Activated CD4-positive, alpha-beta T cell treated with anti-CD3 and anti-CD28 coated beads for 36 hours (primary cell): ENCODE measurements at regions not wholly inside any gene's neighbourhood (a gene's known extent, or its start where the extent isn't known, plus 50 kb on each side); places are given as distances from the start of the nearest gene placed in this dataset.
A peak's percentile ranks its signal among the peaks of the same experiment; 100 is the strongest.

Source experiments
- ATAC-seq: fragments of 200-7000 bp; cut with Tn5 transposase; one replicate; pipeline ENCODE4 v1.10.0; 2021; ENCODE audit warnings: mild to moderate bottlenecking, moderate library complexity
- CTCF ChIA-PET: fragments of 350-600 bp; sonication (Branson Sonifier 250); formaldehyde crosslinking; loops from one replicate; lab custom pipeline; 2021; ENCODE audit warnings: antibody characterized with exemption; lab: Charles Lee
- POLR2A ChIA-PET: fragments of 350-600 bp; sonication (Branson Sonifier 250); formaldehyde crosslinking; loops from one replicate; lab custom pipeline; 2021; ENCODE audit warnings: antibody characterized with exemption, inconsistent platforms; lab: Charles Lee
- DNase-seq: peaks from one replicate; pipeline ENCODE4 v3.0.0-alpha.2; 2020
- H3K27ac Mint-ChIP-seq: one replicate; pipeline ENCODE4 v1.8.0; 2021; ENCODE audit warnings: mixed read lengths
- H3K27me3 Mint-ChIP-seq: one replicate; pipeline ENCODE4 v1.8.0; 2021; ENCODE audit warnings: mixed read lengths
- H3K36me3 Mint-ChIP-seq: one replicate; pipeline ENCODE4 v1.8.0; 2021; ENCODE audit warnings: low read depth, mixed read lengths
- H3K4me1 Mint-ChIP-seq: one replicate; pipeline ENCODE4 v1.8.0; 2021; ENCODE audit warnings: mixed read lengths
- H3K4me3 Mint-ChIP-seq: one replicate; pipeline ENCODE4 v1.8.0; 2021; ENCODE audit warnings: mild to moderate bottlenecking, moderate library complexity, mixed read lengths
- H3K9me3 Mint-ChIP-seq: one replicate; pipeline ENCODE4 v1.8.0; 2021; ENCODE audit warnings: low read depth, mixed read lengths
- intact Hi-C, 2 experiments: fragments of 100-400 bp; cut with DNase I in 1 of 2; cut with micrococcal nuclease in 1 of 2; formaldehyde crosslinking; loops; one replicate each; pipeline versions ENCODE4 v1.14.2 to v1.15.1; 2022 to 2024; cut with DNase I, micrococcal nuclease

- Mint-ChIP-seq H3K4me3 (no peak overlapping the region), H3K27me3 (no peaks in the 10 kb centered on the region), H3K27ac (no peak overlapping the region), H3K4me1 (no peaks in the 10 kb centered on the region), H3K9me3 (no peaks in the 10 kb centered on the region), H3K36me3 (no peaks in the 10 kb centered on the region)
- ChIA-PET POLR2A (interaction anchor here (0.6 kb wide), 1 partner anchor 88 kb away, joined by 3 read pairs; no protein-coding TSS in a partner anchor), CTCF (interaction anchor here (0.8 kb wide), 1 partner anchor 288 kb away, joined by 4 read pairs; no protein-coding TSS in a partner anchor)
- ATAC-seq (no peak), DNase-seq (no peak)
- intact Hi-C loops, result loop anchor here in 1 of 2 experiments (10.0 kb wide), 1 partner anchor 823 kb away; no protein-coding TSS in a partner anchor
Measured at GRCh38 chr14:38727731-38728130, 375.3 kb downstream of the SEC23A start.

GRCh38 chr14:38724621-38725020 lies 378.4 kb downstream of the SEC23A start:
- ATAC-seq (no peak), DNase-seq (no peak)
- Mint-ChIP-seq H3K27me3 (no peaks in the 10 kb centered on the region), H3K4me1 (no peaks in the 10 kb centered on the region), H3K27ac (no peak overlapping the region), H3K36me3 (no peaks in the 10 kb centered on the region), H3K9me3 (no peaks in the 10 kb centered on the region), H3K4me3 (no peak overlapping the region)
- intact Hi-C loops, result loop anchor here in 1 of 2 experiments (10.0 kb wide), 1 partner anchor 820 kb away; no protein-coding TSS in a partner anchor
- CTCF ChIA-PET, result interaction anchor here (1.6 kb wide), 1 partner anchor 291 kb away, joined by 5 read pairs; no protein-coding TSS in a partner anchor
- POLR2A ChIA-PET, result no interaction called here

GRCh38 chr14:38723959-38724358 lies 379.1 kb downstream of the SEC23A start:
- Mint-ChIP-seq H3K9me3 (no peaks in the 10 kb centered on the region), H3K4me1 (no peaks in the 10 kb centered on the region), H3K27ac (no peak overlapping the region), H3K27me3 (no peaks in the 10 kb centered on the region), H3K4me3 (no peak overlapping the region), H3K36me3 (no peaks in the 10 kb centered on the region)
- intact Hi-C loops, result loop anchor here (2.0 to 10.0 kb wide), 2 partner anchors 291 to 819 kb away; no protein-coding TSS in a partner anchor
- ChIA-PET CTCF (interaction anchor here (1.6 to 1.7 kb wide), 2 partner anchors 144 to 292 kb away, joined by 5 to 10 read pairs; no protein-coding TSS in a partner anchor), POLR2A (no interaction called here)
- ATAC-seq (no peak), DNase-seq (no peak)

GRCh38 chr14:38723277-38723676 lies 379.8 kb downstream of the SEC23A start:
- DNase-seq (no peak), ATAC-seq (no peak)
- H3K27me3 Mint-ChIP-seq, result no peaks in the 10 kb centered on the region
- ChIA-PET POLR2A (no interaction called here), CTCF (interaction anchor here (1.7 to 2.5 kb wide), 4 partner anchors 11 to 292 kb away, joined by 7 to 10 read pairs (median 9); no protein-coding TSS in a partner anchor)
- no peak overlapping the region for H3K4me3 Mint-ChIP-seq
- no peaks in the 10 kb centered on the region for H3K9me3 Mint-ChIP-seq
- no peaks in the 10 kb centered on the region for H3K36me3 Mint-ChIP-seq
- no peak overlapping the region for H3K27ac Mint-ChIP-seq
- no peaks in the 10 kb centered on the region for H3K4me1 Mint-ChIP-seq
- intact Hi-C loops, result loop anchor here (2.0 to 10.0 kb wide), 2 partner anchors 292 to 818 kb away; no protein-coding TSS in a partner anchor

- no peaks in the 10 kb centered on the region for H3K4me1 Mint-ChIP-seq
- ChIA-PET CTCF (interaction anchor here (0.5 to 2.5 kb wide), 9 partner anchors 9 to 294 kb away, joined by 3 to 10 read pairs (median 7); no protein-coding TSS in a partner anchor), POLR2A (no interaction called here)
- H3K27me3 Mint-ChIP-seq, result no peaks in the 10 kb centered on the region
- ATAC-seq, result peak; percentile 51
- no peak overlapping the region for H3K4me3 Mint-ChIP-seq
- H3K27ac Mint-ChIP-seq, result no peak overlapping the region
- no peaks in the 10 kb centered on the region for H3K9me3 Mint-ChIP-seq
- peak; percentile 61 for DNase-seq
- no peaks in the 10 kb centered on the region for H3K36me3 Mint-ChIP-seq
- intact Hi-C loops, result loop anchor here (1.0 to 10.0 kb wide), 4 partner anchors 145 to 817 kb away; no protein-coding TSS in a partner anchor
Measured at GRCh38 chr14:38721822-38722431, 381.1 kb downstream of the SEC23A start.

GRCh38 chr14:38718519-38718918 lies 384.5 kb downstream of the SEC23A start:
- Mint-ChIP-seq H3K36me3 (no peaks in the 10 kb centered on the region), H3K4me1 (no peaks in the 10 kb centered on the region), H3K9me3 (no peaks in the 10 kb centered on the region), H3K4me3 (no peak overlapping the region), H3K27ac (no peak overlapping the region), H3K27me3 (no peaks in the 10 kb centered on the region)
- intact Hi-C loops, result no loop called here
- POLR2A ChIA-PET, result no interaction called here
- DNase-seq (no peak), ATAC-seq (no peak)
- CTCF ChIA-PET, result interaction anchor here (0.8 kb wide), 1 partner anchor 149 kb away, joined by 4 read pairs; no protein-coding TSS in a partner anchor

GRCh38 chr14:38716926-38717325 lies 386.1 kb downstream of the SEC23A start:
- intact Hi-C loops, result no loop called here
- ChIA-PET CTCF (no interaction called here), POLR2A (interaction anchor here (0.6 kb wide), 1 partner anchor 1829 kb away, joined by 4 read pairs; no protein-coding TSS in a partner anchor)
- H3K4me3 Mint-ChIP-seq, result no peak overlapping the region
- H3K9me3 Mint-ChIP-seq, result no peaks in the 10 kb centered on the region
- no peak for ATAC-seq
- H3K27me3 Mint-ChIP-seq, result no peaks in the 10 kb centered on the region
- H3K4me1 Mint-ChIP-seq, result no peaks in the 10 kb centered on the region
- H3K36me3 Mint-ChIP-seq, result no peaks in the 10 kb centered on the region
- no peak overlapping the region for H3K27ac Mint-ChIP-seq
- DNase-seq, result no peak

GRCh38 chr14:38710881-38711280 lies 392.2 kb downstream of the SEC23A start:
- H3K36me3 Mint-ChIP-seq, result no peaks in the 10 kb centered on the region
- no peak overlapping the region for H3K27ac Mint-ChIP-seq
- ChIA-PET CTCF (no interaction called here), POLR2A (no interaction called here)
- no peaks in the 10 kb centered on the region for H3K27me3 Mint-ChIP-seq
- ATAC-seq (no peak), DNase-seq (no peak)
- intact Hi-C loops, result no loop called here
- H3K4me3 Mint-ChIP-seq, result no peak overlapping the region
- no peaks in the 10 kb centered on the region for H3K4me1 Mint-ChIP-seq
- no peaks in the 10 kb centered on the region for H3K9me3 Mint-ChIP-seq

- intact Hi-C loops, result no loop called here
- no peaks in the 10 kb centered on the region for H3K9me3 Mint-ChIP-seq
Measured at GRCh38 chr14:38710196-38710595, 392.8 kb downstream of the SEC23A start.

GRCh38 chr14:38705220-38705619 lies 397.8 kb downstream of the SEC23A start:
- H3K4me3 Mint-ChIP-seq, result no peak overlapping the region
- no peaks in the 10 kb centered on the region for H3K27me3 Mint-ChIP-seq
- no peaks in the 10 kb centered on the region for H3K36me3 Mint-ChIP-seq
- H3K9me3 Mint-ChIP-seq, result no peaks in the 10 kb centered on the region
- DNase-seq (no peak), ATAC-seq (no peak)
- H3K4me1 Mint-ChIP-seq, result no peaks in the 10 kb centered on the region
- ChIA-PET POLR2A (no interaction called here), CTCF (no interaction called here)
- intact Hi-C loops, result no loop called here
- H3K27ac Mint-ChIP-seq, result no peak overlapping the region

More at GRCh38 chr14:38710196-38710595, 392.8 kb downstream of the SEC23A start:
- Mint-ChIP-seq H3K36me3 (no peaks in the 10 kb centered on the region), H3K27ac (no peak overlapping the region), H3K4me3 (no peak overlapping the region), H3K4me1 (no peaks in the 10 kb centered on the region), H3K27me3 (no peaks in the 10 kb centered on the region)
- no peak for ATAC-seq
- no peak for DNase-seq
- POLR2A ChIA-PET, result no interaction called here
- CTCF ChIA-PET, result no interaction called here

- intact Hi-C loops, result no loop called here
- DNase-seq (no peak), ATAC-seq (no peak)
- no peak overlapping the region for H3K27ac Mint-ChIP-seq
- H3K27me3 Mint-ChIP-seq, result no peaks in the 10 kb centered on the region
- H3K4me1 Mint-ChIP-seq, result no peaks in the 10 kb centered on the region
- no peak overlapping the region for H3K4me3 Mint-ChIP-seq
- ChIA-PET CTCF (no interaction called here), POLR2A (no interaction called here)
- H3K36me3 Mint-ChIP-seq, result no peaks in the 10 kb centered on the region
- no peaks in the 10 kb centered on the region for H3K9me3 Mint-ChIP-seq
Measured at GRCh38 chr14:38704220-38704619, 398.8 kb downstream of the SEC23A start.

- no peaks in the 10 kb centered on the region for H3K36me3 Mint-ChIP-seq
- no peak overlapping the region for H3K27ac Mint-ChIP-seq
- H3K27me3 Mint-ChIP-seq, result no peaks in the 10 kb centered on the region
- intact Hi-C loops, result no loop called here
- DNase-seq (no peak), ATAC-seq (no peak)
- no peak overlapping the region for H3K4me3 Mint-ChIP-seq
- peaks cover 2% of the 10 kb centered on the region for H3K9me3 Mint-ChIP-seq
- ChIA-PET POLR2A (no interaction called here), CTCF (interaction anchor here (0.6 kb wide), 1 partner anchor 368 kb away, joined by 3 read pairs; no protein-coding TSS in a partner anchor)
- H3K4me1 Mint-ChIP-seq, result no peaks in the 10 kb centered on the region
Measured at GRCh38 chr14:38696925-38697324, 406.1 kb downstream of the SEC23A start.
